ENCODE measurements at regions not wholly inside any gene's neighbourhood (a gene's known extent, or its start where the extent isn't known, plus 50 kb on each side); places are given as distances from the start of the nearest gene placed in this dataset.
"Not testable (repeated sequence)": the region's sequence is repeated elsewhere in the genome, so short reads cannot be mapped to it uniquely, and the experiment has no call there.

DNA sequence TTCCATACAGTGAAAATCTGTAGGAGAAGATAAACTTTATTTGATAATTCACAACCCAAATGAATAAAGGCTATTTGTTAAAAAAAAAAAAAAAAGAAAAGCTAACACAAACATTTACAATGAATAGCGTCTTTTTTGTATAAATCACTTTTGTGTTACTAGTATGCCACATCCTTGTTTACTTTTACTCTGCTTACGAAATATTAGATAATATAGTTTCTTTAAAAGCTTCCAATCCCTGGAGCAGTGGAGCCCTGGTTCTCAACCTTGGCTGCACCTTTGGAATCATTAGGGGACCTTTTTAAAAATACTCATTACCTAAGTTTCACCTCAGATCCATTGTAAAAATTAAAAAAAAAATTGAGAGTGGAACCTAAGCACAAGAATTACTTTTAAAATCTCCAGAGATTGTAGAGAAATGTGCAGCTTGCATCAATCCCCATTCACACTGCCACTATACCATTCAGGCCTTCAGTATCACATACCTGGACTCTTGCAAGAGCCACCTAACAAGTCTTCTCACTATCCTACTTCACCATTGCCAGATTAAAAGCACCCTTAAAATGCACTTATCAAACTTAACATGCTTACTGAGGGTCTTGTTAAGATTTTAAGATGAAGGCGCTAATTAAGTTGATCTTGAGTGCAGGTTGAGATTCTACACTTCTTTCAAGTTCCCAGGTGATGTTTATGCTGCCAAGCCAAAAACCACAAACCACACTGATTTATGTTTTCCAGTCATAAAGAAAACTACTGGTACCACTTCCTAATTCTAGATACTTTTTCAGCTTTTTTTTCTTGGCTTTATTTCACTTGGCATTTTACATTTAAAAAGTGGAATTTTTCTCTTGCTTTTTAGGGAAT, 59.7 kb upstream of the ZC3H15 start:
- ATAC-seq: no peak

DNA sequence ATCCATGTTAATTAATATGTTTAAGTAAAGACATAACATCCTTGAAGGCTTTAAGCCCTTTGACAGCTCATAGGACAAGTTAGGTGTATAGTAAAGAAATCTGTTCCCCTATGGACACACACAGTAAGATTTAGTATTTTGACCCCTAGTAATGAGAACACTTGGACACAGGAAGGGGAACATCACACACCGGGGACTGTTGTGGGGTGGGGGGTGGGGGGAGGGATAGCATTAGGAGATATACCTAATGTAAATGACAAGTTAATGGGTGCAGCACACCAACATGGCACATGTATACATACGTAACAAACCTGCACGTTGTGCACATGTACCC, 59.1 kb upstream of the ZC3H15 start:
- ATAC-seq; BruUV-seq (replicated peaks): not testable (repeated sequence)

More for the DNA sequence above, 59.7 kb upstream of the ZC3H15 start:
- TF ChIP-seq POLR2AphosphoS5 (IDR thresholded peaks at IDR 0.05; ENCODE audit: low read depth, low read length): no peak
- TF ChIP-seq, protein P1, sequence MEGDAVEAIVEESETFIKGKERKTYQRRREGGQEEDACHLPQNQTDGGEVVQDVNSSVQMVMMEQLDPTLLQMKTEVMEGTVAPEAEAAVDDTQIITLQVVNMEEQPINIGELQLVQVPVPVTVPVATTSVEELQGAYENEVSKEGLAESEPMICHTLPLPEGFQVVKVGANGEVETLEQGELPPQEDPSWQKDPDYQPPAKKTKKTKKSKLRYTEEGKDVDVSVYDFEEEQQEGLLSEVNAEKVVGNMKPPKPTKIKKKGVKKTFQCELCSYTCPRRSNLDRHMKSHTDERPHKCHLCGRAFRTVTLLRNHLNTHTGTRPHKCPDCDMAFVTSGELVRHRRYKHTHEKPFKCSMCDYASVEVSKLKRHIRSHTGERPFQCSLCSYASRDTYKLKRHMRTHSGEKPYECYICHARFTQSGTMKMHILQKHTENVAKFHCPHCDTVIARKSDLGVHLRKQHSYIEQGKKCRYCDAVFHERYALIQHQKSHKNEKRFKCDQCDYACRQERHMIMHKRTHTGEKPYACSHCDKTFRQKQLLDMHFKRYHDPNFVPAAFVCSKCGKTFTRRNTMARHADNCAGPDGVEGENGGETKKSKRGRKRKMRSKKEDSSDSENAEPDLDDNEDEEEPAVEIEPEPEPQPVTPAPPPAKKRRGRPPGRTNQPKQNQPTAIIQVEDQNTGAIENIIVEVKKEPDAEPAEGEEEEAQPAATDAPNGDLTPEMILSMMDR (IDR thresholded peaks at IDR 0.05): no peak
- no peak for TF ChIP-seq SIN3A (IDR thresholded peaks at IDR 0.05; ENCODE audit: borderline replicate concordance, insufficient read depth, low read depth, low read length)
- TF ChIP-seq, protein P2, sequence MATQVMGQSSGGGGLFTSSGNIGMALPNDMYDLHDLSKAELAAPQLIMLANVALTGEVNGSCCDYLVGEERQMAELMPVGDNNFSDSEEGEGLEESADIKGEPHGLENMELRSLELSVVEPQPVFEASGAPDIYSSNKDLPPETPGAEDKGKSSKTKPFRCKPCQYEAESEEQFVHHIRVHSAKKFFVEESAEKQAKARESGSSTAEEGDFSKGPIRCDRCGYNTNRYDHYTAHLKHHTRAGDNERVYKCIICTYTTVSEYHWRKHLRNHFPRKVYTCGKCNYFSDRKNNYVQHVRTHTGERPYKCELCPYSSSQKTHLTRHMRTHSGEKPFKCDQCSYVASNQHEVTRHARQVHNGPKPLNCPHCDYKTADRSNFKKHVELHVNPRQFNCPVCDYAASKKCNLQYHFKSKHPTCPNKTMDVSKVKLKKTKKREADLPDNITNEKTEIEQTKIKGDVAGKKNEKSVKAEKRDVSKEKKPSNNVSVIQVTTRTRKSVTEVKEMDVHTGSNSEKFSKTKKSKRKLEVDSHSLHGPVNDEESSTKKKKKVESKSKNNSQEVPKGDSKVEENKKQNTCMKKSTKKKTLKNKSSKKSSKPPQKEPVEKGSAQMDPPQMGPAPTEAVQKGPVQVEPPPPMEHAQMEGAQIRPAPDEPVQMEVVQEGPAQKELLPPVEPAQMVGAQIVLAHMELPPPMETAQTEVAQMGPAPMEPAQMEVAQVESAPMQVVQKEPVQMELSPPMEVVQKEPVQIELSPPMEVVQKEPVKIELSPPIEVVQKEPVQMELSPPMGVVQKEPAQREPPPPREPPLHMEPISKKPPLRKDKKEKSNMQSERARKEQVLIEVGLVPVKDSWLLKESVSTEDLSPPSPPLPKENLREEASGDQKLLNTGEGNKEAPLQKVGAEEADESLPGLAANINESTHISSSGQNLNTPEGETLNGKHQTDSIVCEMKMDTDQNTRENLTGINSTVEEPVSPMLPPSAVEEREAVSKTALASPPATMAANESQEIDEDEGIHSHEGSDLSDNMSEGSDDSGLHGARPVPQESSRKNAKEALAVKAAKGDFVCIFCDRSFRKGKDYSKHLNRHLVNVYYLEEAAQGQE (IDR thresholded peaks at IDR 0.05; ENCODE audit: insufficient read depth in 1 of 2, low read depth in 2 of 2, low read length in 1 of 2): no peak
- TF ChIP-seq TCF7L2 (IDR thresholded peaks at IDR 0.05; ENCODE audit: low read depth, low read length): no peak
- Histone ChIP-seq H3K4me3 (ENCODE audit: low read depth in 2 of 2, low read length in 2 of 2) (no peak overlapping the region), H3K9me3 (ENCODE audit: control insufficient read depth, insufficient read depth, low read depth, low read length) (no peaks in the 10 kb centered on the region), H3K36me3 (ENCODE audit: control insufficient read depth, insufficient read depth, low read length) (no peaks in the 10 kb centered on the region), H3K27ac (ENCODE audit: low read length) (no peak overlapping the region), H3K4me1 (ENCODE audit: control insufficient read depth, insufficient read depth, low read length) (no peaks in the 10 kb centered on the region), H3K27me3 (ENCODE audit: control insufficient read depth, insufficient read depth, low read length) (no peaks in the 10 kb centered on the region)
- POLR2A ChIA-PET: no interaction called here
- in situ Hi-C loops (cut with HindIII; ENCODE audit: low pct_unique_long_range_greater_than_20kb, low sequenced_read_pairs) (no loop called here), intact Hi-C loops (cut with micrococcal nuclease; ENCODE audit: unreplicated experiment) (no loop called here)
- DNase-seq (ENCODE audit: low read depth, low spot score): no peak
- no TSS peak for BruUV-seq (replicated peaks)
- CTCF ChIA-PET: no interaction called here

DNA sequence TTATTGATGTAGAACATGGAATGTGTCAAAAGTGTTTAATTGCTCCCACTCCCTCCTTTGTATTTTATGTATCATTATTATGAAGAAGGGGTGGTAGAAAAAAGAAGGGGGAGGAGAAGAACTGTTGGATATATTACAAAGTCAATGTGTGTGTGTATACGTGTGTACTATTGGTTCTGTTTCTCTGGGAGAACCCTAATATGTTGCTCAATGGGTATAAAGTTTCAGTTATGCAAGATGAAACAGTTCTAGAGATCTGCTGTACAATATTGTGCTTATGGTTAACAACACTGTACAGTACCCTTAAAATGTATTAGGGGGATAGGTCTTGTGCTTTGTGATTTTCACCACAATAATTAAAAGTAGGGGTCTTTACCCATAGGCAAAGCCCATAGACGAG, 58.1 kb upstream of the ZC3H15 start:
- intact Hi-C loops (cut with micrococcal nuclease; ENCODE audit: unreplicated experiment): no loop called here

More for the DNA sequence above, 59.1 kb upstream of the ZC3H15 start:
- DNase-seq (ENCODE audit: low read depth, low spot score); POLR2A ChIA-PET; H3K9me3 ChIP-seq (ENCODE audit: control insufficient read depth, insufficient read depth, low read depth, low read length); in situ Hi-C loops (cut with HindIII; ENCODE audit: low pct_unique_long_range_greater_than_20kb, low sequenced_read_pairs); H3K27ac ChIP-seq (ENCODE audit: low read length); H3K4me1 ChIP-seq (ENCODE audit: control insufficient read depth, insufficient read depth, low read length); H3K36me3 ChIP-seq (ENCODE audit: control insufficient read depth, insufficient read depth, low read length); H3K27me3 ChIP-seq (ENCODE audit: control insufficient read depth, insufficient read depth, low read length); H3K4me3 ChIP-seq (ENCODE audit: low read depth in 2 of 2, low read length in 2 of 2); CTCF ChIA-PET; intact Hi-C loops (cut with micrococcal nuclease; ENCODE audit: unreplicated experiment): not testable (repeated sequence)

More for the DNA sequence above, 58.1 kb upstream of the ZC3H15 start:
- TF ChIP-seq POLR2AphosphoS5 (IDR thresholded peaks at IDR 0.05; ENCODE audit: low read depth, low read length): no peak
- no peak for TF ChIP-seq TCF7L2 (IDR thresholded peaks at IDR 0.05; ENCODE audit: low read depth, low read length)
- TF ChIP-seq, protein P1 (IDR thresholded peaks at IDR 0.05): no peak
- TF ChIP-seq SIN3A (IDR thresholded peaks at IDR 0.05; ENCODE audit: borderline replicate concordance, insufficient read depth, low read depth, low read length): no peak
- TF ChIP-seq, protein P2 (IDR thresholded peaks at IDR 0.05; ENCODE audit: insufficient read depth in 1 of 2, low read depth in 2 of 2, low read length in 1 of 2): no peak
- no peak for DNase-seq (ENCODE audit: low read depth, low spot score)
- ChIA-PET POLR2A (no interaction called here), CTCF (no interaction called here)
- no peaks in the 10 kb centered on the region for H3K36me3 ChIP-seq (ENCODE audit: control insufficient read depth, insufficient read depth, low read length)
- H3K9me3 ChIP-seq (ENCODE audit: control insufficient read depth, insufficient read depth, low read depth, low read length): no peaks in the 10 kb centered on the region
- H3K4me3 ChIP-seq (ENCODE audit: low read depth in 2 of 2, low read length in 2 of 2): no peak overlapping the region
- ATAC-seq: no peak
- H3K27ac ChIP-seq (ENCODE audit: low read length): no peak overlapping the region
- BruUV-seq (replicated peaks): no TSS peak
- H3K27me3 ChIP-seq (ENCODE audit: control insufficient read depth, insufficient read depth, low read length): no peaks in the 10 kb centered on the region
- H3K4me1 ChIP-seq (ENCODE audit: control insufficient read depth, insufficient read depth, low read length): no peaks in the 10 kb centered on the region
- in situ Hi-C loops (cut with HindIII; ENCODE audit: low pct_unique_long_range_greater_than_20kb, low sequenced_read_pairs): no loop called here

Data from Panc1 (cell line).